Liver (tissue), 3 donors: ENCODE measurements at regions not wholly inside any gene's neighbourhood (a gene's known extent, or its start where the extent isn't known, plus 50 kb on each side); places are given as distances from the start of the nearest gene placed in this dataset.

Experiments
- CTCF ChIP-seq: fragments of 150-350 bp; IDR thresholded peaks from 2 replicates; pipeline ENCODE4 v1.5.1; 2017; ENCODE audit warnings: improper control_type of control experiment, low read depth, low read length; ENCODE audit not compliant: missing input control
- HNF4G ChIP-seq: IDR thresholded peaks from 2 replicates; pipeline ENCODE4 v1.6.1; 2016; ENCODE audit warnings: antibody characterized with exemption
- RAD21 ChIP-seq, 2 donors: IDR thresholded peaks; 2 replicates each; pipeline ENCODE4 v1.6.1; 2016; ENCODE audit warnings: antibody characterized with exemption in 2 of 2, mild to moderate bottlenecking in 2 of 2
- REST ChIP-seq: IDR thresholded peaks from 2 replicates; pipeline ENCODE4 v1.6.1; 2016; ENCODE audit warnings: antibody characterized with exemption, mild to moderate bottlenecking
- TAF1 ChIP-seq: conservative IDR thresholded peaks from 2 replicates; pipeline ENCODE4 v1.6.1; 2016; ENCODE audit warnings: antibody characterized with exemption, mild to moderate bottlenecking
- donor health status: healthy.
- donor health status: healthy.

GRCh38 chr14:97539411-97539795 is 742.2 kb downstream of the VRK1 start:
- TF ChIP-seq TAF1 (no peak), CTCF (no peak), HNF4G (no peak), REST (no peak), RAD21 (IDR thresholded peaks at IDR 0.05) (no peak)
